KMS-11 (cell line): ENCODE measurements at regions not wholly inside any gene's neighbourhood (a gene's known extent, or its start where the extent isn't known, plus 50 kb on each side); places are given as distances from the start of the nearest gene placed in this dataset.
"Not testable (repeated sequence)": the region's sequence is repeated elsewhere in the genome, so short reads cannot be mapped to it uniquely, and the experiment has no call there.

ENCODE experiments used
- H2AFZ ChIP-seq: fragments of 200-600 bp; sonication (generic); 2 replicates; pipeline ENCODE4 v1.6.1; 2016; ENCODE audit warnings: antibody characterized with exemption, mixed run types, low read depth
- H3K27ac ChIP-seq: fragments of 200-600 bp; sonication (generic); 2 replicates; pipeline ENCODE4 v1.6.1; 2016; ENCODE audit warnings: mild to moderate bottlenecking, mixed run types
- H3K27me3 ChIP-seq: fragments of 200-600 bp; sonication (generic); 2 replicates; pipeline ENCODE4 v1.6.1; 2017; ENCODE audit warnings: mild to moderate bottlenecking, low read depth, mixed run types, moderate library complexity; ENCODE audit not compliant: insufficient read depth
- H3K36me3 ChIP-seq: fragments of 200-600 bp; sonication (generic); 2 replicates; pipeline ENCODE4 v1.6.1; 2017; ENCODE audit warnings: mild to moderate bottlenecking, mixed run types; ENCODE audit not compliant: insufficient read depth
- H3K4me1 ChIP-seq: fragments of 200-600 bp; sonication (generic); 2 replicates; pipeline ENCODE4 v1.6.1; 2016; ENCODE audit warnings: mild to moderate bottlenecking, low read depth, mixed run types; ENCODE audit not compliant: poor library complexity, severe bottlenecking
- H3K4me2 ChIP-seq: fragments of 200-600 bp; sonication (generic); 2 replicates; pipeline ENCODE4 v1.7.0; 2016; ENCODE audit warnings: mild to moderate bottlenecking, mixed run types
- H3K4me3 ChIP-seq: fragments of 200-600 bp; sonication (generic); IDR thresholded peaks from 2 replicates; pipeline ENCODE4 v1.6.1; 2017; ENCODE audit warnings: low read depth, low read length, mixed read lengths; ENCODE audit not compliant: insufficient read depth
- H3K79me2 ChIP-seq: fragments of 200-600 bp; sonication (generic); 2 replicates; pipeline ENCODE4 v1.6.1; 2016; ENCODE audit warnings: low read depth, mixed run types; ENCODE audit not compliant: insufficient read depth
- H3K9ac ChIP-seq: fragments of 200-600 bp; sonication (generic); 2 replicates; pipeline ENCODE4 v1.6.1; 2016; ENCODE audit warnings: mild to moderate bottlenecking, mixed run types
- H4K20me1 ChIP-seq: fragments of 200-600 bp; sonication (generic); 2 replicates; pipeline ENCODE4 v1.6.1; 2016; ENCODE audit warnings: mild to moderate bottlenecking, mixed run types; ENCODE audit not compliant: insufficient read depth
- CTCF ChIP-seq: fragments of 200-600 bp; sonication (generic); conservative IDR thresholded peaks from 2 replicates; pipeline ENCODE4 v1.6.1; 2017; ENCODE audit warnings: low read depth, mild to moderate bottlenecking, antibody characterized with exemption, low read length, moderate library complexity, mixed read lengths

- H3K4me2 ChIP-seq = no peak overlapping the region
- H3K4me3 ChIP-seq = no peak overlapping the region
- H2AFZ ChIP-seq = no peak overlapping the region
- no peaks in the 10 kb centered on the region for H3K4me1 ChIP-seq
- no peaks in the 10 kb centered on the region for H3K36me3 ChIP-seq
- H3K27me3 ChIP-seq = no peaks in the 10 kb centered on the region
- no peaks in the 10 kb centered on the region for H3K79me2 ChIP-seq
- H3K27ac ChIP-seq = no peak overlapping the region
- H3K9ac ChIP-seq = no peak overlapping the region
- TF ChIP-seq CTCF = no peak
- no peaks in the 10 kb centered on the region for H4K20me1 ChIP-seq
Measured at GRCh38 chr3:6396631-6397030, 464.3 kb upstream of the GRM7 start.

- H3K4me3 ChIP-seq, H3K4me1 ChIP-seq, H4K20me1 ChIP-seq, H3K4me2 ChIP-seq, H3K27me3 ChIP-seq, H2AFZ ChIP-seq, H3K79me2 ChIP-seq, H3K36me3 ChIP-seq, H3K9ac ChIP-seq, H3K27ac ChIP-seq: not testable (repeated sequence)
Measured at GRCh38 chr3:6402666-6403065, 458.2 kb upstream of the GRM7 start.

- H3K36me3 ChIP-seq, H3K4me3 ChIP-seq, H4K20me1 ChIP-seq, H3K27ac ChIP-seq, H3K79me2 ChIP-seq, H3K9ac ChIP-seq, H3K27me3 ChIP-seq, H3K4me2 ChIP-seq, H3K4me1 ChIP-seq, H2AFZ ChIP-seq: not testable (repeated sequence)
Measured at GRCh38 chr3:6406923-6407322, 454.0 kb upstream of the GRM7 start.

GRCh38 chr3:6416049-6416661 is 444.8 kb upstream of the GRM7 start:
- Histone ChIP-seq H3K36me3 (no peaks in the 10 kb centered on the region), H3K4me3 (no peak overlapping the region), H2AFZ (no peak overlapping the region), H3K4me1 (no peaks in the 10 kb centered on the region), H3K27me3 (no peaks in the 10 kb centered on the region), H4K20me1 (no peaks in the 10 kb centered on the region), H3K27ac (no peak overlapping the region), H3K79me2 (no peaks in the 10 kb centered on the region), H3K9ac (no peak overlapping the region), H3K4me2 (no peak overlapping the region)
- TF ChIP-seq CTCF = no peak

- H2AFZ ChIP-seq = no peak overlapping the region
- no peaks in the 10 kb centered on the region for H3K36me3 ChIP-seq
- no peak for TF ChIP-seq CTCF
- H3K79me2 ChIP-seq = no peaks in the 10 kb centered on the region
- no peak overlapping the region for H3K4me2 ChIP-seq
- no peak overlapping the region for H3K4me3 ChIP-seq
- H3K4me1 ChIP-seq = no peaks in the 10 kb centered on the region
- no peaks in the 10 kb centered on the region for H3K27me3 ChIP-seq
- no peaks in the 10 kb centered on the region for H4K20me1 ChIP-seq
- no peak overlapping the region for H3K9ac ChIP-seq
- no peak overlapping the region for H3K27ac ChIP-seq
Measured at GRCh38 chr3:6417174-6417573, 443.7 kb upstream of the GRM7 start.
